GM18858 (cell line): ENCODE measurements at regions not wholly inside any gene's neighbourhood (a gene's known extent, or its start where the extent isn't known, plus 50 kb on each side); places are given as distances from the start of the nearest gene placed in this dataset.
A peak's percentile ranks its signal among the peaks of the same experiment; 100 is the strongest.
"Not testable (repeated sequence)": the region's sequence is repeated elsewhere in the genome, so short reads cannot be mapped to it uniquely, and the experiment has no call there.

Source experiments
- ATAC-seq: cut with Tn5 transposase; IDR thresholded peaks from one replicate; pipeline ENCODE4 v1.9.1; 2021; ENCODE audit not compliant: unreplicated experiment

GRCh38 chr10:10667466-10667865, 350.2 kb upstream of the CELF2 start:
- ATAC-seq = no peak

DNA sequence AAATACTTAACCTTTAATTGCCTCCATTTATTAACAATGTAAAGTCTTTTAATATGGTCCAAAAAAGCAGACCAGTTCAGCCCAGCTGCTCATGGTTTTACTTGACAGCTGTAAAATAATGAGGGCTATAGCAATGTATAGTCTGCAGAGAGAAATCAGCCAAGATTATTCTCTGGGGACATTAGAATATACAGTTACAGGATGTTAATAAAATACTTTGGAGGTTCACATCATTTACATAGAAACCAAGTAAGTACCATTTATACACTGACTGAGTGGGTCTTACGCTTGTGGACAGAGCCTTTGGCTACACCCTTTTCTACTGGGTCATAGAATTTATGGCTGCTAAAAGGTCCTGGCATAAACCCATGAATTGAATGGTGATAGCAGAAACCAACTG, 340.7 kb upstream of the CELF2 start:
- no peak for ATAC-seq

GRCh38 chr10:10677479-10677878, 340.2 kb upstream of the CELF2 start:
- peak; percentile 74 for ATAC-seq

- no peak for ATAC-seq
These were observed 337.2 kb upstream of the CELF2 start for GRCh38 chr10:10680496-10680895.

DNA sequence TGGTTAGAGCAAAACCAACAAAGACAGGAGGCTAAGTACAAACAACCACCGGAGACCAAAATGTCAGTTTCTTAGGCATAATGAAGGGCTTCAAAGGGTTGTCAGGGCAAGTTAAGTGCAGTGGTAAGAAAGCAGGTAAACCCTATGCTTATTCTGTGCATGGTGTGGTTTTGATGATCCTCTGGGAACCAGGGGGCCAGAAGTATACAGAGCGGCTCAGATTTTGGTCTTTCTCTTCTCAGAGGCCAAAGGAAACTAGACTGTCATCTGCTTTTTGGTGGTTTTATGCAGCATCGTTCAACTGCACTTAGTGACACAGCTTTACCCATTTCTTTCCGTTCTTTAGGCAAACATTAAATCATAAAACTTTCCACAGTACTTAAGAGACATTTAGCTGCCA, 332.7 kb upstream of the CELF2 start:
- ATAC-seq = no peak

DNA sequence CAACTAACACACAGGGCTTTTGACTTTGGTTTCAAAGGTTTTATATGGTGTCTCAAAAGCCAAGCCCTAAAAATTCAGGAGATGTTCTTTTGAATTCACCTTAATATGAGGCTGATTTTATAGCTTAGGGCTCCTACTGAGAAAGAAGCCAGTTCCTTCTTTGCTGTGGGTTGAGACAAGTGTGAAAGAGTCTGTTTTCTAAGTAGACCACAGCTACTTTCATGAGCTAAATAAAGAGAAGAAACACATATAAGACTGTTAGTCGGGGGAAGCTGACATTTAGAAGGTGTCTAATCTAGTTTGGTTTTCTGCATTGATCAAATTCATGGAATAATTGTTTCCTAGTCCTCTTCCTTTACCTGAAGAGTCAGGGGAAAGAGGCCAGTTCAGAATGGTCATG, 332.1 kb upstream of the CELF2 start:
- no peak for ATAC-seq

- ATAC-seq = no peak
These were observed 329.9 kb upstream of the CELF2 start for GRCh38 chr10:10687751-10688150.

DNA sequence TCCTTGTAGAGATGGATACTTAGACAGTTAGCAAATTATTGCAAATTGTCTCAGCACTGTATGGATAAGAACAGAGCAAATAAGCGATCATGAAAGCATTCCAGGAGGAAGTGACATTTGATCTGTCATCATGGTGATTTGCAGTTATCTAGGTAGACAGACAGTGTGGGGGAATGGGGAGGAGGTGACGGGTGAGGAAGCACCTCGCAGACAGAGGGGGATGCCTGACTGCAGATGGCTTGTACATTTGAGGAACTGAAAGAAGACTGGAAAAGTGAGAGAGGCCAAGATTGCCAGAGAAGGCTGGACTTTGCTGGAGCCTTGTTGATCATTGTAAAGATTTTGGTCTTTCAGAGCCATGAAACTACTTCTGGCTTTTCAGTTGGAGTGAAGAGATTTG, 318.2 kb upstream of the CELF2 start:
- ATAC-seq = no peak

DNA sequence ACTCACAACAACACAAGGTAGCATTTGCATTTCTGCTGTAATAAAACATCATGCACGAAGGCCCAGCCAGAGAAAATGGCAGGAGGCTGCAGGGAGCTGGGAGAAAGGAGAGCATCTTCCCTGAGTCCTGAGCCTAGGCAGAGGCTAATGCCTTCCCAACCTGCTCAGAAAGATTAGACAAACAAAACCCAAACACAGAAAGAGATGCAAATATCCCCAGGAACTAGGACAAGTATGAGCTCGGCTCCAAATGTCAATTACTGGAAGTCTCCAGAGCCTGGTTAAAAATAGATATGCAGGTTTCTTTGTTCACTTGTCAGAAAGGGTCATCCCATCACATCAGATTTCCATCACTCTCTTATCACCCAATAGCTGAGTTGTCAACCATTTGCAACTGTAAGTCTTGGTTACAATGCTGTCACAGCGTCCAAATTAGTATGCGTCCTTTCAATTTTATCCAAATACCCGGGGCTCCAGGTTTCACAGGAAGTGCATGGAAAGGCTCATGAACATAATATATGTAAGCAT, 316.5 kb upstream of the CELF2 start:
- no peak for ATAC-seq

GRCh38 chr10:10702211-10702610, 315.5 kb upstream of the CELF2 start:
- no peak for ATAC-seq

GRCh38 chr10:10703382-10703781, 314.3 kb upstream of the CELF2 start:
- no peak for ATAC-seq

- ATAC-seq = no peak
These were observed 305.4 kb upstream of the CELF2 start for GRCh38 chr10:10712155-10712704.

DNA sequence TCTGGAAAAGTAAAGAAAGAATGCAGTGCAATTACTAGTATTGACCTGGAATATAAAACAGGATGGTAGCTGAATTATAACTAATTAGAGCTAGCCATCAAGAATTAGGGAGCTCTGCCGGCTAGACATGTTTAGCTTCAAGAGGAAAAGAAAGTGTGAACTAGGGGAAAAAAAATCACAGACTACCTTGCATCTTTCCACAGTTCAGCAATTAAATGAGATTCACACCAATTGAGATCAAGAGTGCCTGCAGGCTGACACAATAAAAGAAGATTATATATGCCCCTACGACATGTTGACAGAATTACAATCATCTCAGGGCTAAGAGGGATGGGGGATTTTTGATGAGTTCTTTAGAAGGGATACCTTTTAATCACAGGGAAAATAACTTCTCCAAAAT, 303.3 kb upstream of the CELF2 start:
- no peak for ATAC-seq

DNA sequence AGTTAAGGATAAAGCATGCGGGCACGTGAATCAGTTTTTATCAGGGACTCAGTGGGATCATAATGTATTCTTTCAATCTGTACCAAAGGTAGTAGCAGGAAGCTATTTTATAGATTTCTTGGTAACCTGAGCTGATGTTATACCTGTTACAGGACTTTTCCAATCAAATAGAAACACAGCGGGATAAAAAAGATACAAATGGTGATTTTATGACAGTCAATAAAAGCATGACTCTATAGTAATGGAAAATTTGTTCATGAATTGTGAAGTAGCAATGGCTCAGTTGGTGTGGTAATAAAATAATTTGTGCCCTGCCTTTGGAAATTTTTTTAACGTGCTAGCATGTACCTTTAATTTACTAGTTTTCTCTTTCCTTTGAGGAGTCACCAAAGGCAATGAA, 300.7 kb upstream of the CELF2 start:
- no peak for ATAC-seq

GRCh38 chr10:10722422-10722821, 295.2 kb upstream of the CELF2 start:
- ATAC-seq = no peak

- ATAC-seq = no peak
These were observed 292.5 kb upstream of the CELF2 start for GRCh38 chr10:10725196-10725595.

- ATAC-seq = no peak
These were observed 291.6 kb upstream of the CELF2 start for GRCh38 chr10:10726101-10726500.

GRCh38 chr10:10727411-10727810, 290.3 kb upstream of the CELF2 start:
- not testable (repeated sequence) for ATAC-seq

GRCh38 chr10:10727812-10728211, 289.9 kb upstream of the CELF2 start:
- no peak for ATAC-seq

GRCh38 chr10:10730471-10731043, 287.1 kb upstream of the CELF2 start:
- no peak for ATAC-seq

DNA sequence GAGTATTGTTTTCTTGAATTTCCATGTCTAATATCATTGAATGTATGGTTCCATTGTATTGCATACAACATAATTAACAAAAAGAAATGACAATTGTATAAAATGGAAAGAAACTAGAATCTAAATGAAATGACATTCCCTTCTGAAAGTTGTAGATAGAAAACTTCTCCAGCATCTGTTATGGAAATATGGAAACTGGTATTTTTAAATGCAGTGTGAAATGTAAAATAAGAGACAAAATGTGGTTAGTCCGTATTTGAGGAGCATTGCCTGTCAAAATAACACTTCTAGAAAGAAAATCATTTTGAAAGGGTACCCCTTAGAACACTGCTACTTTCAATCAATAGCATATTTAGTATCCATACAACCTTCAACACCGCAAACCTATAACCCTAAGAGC, 286.3 kb upstream of the CELF2 start:
- no peak for ATAC-seq

DNA sequence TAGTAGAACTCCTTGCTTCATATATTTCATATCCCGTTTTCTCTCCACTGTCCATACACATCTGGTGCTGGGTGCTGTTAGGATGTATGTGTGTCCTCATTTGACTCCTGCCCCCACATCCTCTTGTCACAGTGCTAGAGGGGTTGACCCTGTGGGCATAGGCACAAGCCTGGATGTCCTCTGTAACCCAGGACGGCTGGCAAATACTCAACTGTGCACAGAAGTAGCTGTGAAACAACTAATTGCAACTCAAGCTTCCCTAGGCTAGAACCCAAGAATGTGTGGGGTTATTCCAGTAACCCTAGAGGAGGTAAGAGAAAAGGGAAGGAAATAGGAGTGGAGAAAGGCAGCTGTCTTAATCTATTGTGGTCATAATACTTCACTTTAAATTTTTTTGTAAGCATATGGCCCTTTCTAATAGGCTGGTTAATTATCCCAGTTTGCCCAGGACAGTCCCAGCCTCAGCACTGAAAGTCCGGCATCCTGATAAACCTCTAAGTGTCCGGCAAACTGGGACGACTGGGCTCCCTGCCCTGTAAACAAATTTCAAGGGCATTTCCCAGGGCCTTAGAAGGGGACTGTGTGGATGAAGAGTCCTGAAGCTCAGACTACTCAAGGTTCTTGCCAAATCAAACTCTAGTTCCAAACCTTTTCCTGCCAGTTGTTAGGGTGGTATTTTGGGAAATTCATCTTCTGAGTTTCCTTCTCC, 283.2 kb upstream of the CELF2 start:
- no peak for ATAC-seq
